Esophagus muscularis mucosa (tissue), 3 donors: ENCODE measurements at regions not wholly inside any gene's neighbourhood (a gene's known extent, or its start where the extent isn't known, plus 50 kb on each side); places are given as distances from the start of the nearest gene placed in this dataset.

ENCODE experiments used
- POLR2A ChIP-seq: fragments of 450-650 bp; IDR thresholded peaks from one replicate; pipeline ENCODE4 v1.6.1; 2017; ENCODE audit warnings: antibody characterized with exemption, moderate library complexity, mild to moderate bottlenecking, low read depth
- POLR2AphosphoS5 ChIP-seq, 2 donors: sonication (generic); formaldehyde crosslinking; IDR thresholded peaks; one replicate each; pipeline ENCODE4 v1.6.1; 2017; ENCODE audit warnings: antibody characterized with exemption in 2 of 2
- TF ChIP-seq, protein P1 (sequence below), 3 experiments: fragments of 200-600 bp in 2 of 3; fragments of 450-650 bp in 1 of 3; sonication (generic) in 2 of 3; IDR thresholded peaks; one replicate each; pipeline ENCODE4 v1.5.1; 2017 to 2019; ENCODE audit warnings: antibody characterized with exemption in 3 of 3, mild to moderate bottlenecking in 2 of 3, moderate library complexity in 1 of 3

DNA sequence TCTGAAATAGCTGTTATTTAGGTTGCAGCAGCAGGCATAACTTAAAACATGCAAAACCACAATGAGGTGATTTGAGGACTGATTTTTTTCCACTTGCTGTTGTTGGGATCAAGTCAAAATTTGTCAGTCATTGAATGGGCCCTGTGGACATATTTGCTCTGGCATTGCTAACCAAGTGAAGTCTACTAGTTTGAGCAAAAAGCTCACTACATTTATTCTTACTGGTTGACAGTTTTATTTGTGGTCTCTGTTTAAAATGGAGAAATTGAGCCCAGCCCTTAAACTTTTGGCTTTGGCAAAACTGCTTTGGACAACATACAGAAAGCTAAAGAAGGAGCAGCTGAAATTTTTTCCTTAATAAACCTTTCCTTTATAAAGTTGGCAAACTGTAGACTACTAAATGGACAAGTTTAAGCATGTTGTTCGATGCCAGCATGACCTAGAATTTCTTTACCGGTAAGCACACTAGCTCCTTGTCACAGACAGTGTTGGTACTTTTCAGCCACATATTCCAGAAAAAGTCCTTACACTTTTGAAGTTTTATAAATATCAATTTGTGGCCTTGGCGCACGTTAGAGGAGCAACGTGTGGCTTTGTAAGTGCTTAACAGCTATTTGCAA is 234.6 kb downstream of the USP25 start:
- TF ChIP-seq POLR2AphosphoS5 (IDR thresholded peaks at IDR 0.05) (no peak), POLR2A (no peak)
- TF ChIP-seq, protein P1, sequence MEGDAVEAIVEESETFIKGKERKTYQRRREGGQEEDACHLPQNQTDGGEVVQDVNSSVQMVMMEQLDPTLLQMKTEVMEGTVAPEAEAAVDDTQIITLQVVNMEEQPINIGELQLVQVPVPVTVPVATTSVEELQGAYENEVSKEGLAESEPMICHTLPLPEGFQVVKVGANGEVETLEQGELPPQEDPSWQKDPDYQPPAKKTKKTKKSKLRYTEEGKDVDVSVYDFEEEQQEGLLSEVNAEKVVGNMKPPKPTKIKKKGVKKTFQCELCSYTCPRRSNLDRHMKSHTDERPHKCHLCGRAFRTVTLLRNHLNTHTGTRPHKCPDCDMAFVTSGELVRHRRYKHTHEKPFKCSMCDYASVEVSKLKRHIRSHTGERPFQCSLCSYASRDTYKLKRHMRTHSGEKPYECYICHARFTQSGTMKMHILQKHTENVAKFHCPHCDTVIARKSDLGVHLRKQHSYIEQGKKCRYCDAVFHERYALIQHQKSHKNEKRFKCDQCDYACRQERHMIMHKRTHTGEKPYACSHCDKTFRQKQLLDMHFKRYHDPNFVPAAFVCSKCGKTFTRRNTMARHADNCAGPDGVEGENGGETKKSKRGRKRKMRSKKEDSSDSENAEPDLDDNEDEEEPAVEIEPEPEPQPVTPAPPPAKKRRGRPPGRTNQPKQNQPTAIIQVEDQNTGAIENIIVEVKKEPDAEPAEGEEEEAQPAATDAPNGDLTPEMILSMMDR (IDR thresholded peaks at IDR 0.05) = no peak
